GM19452 (cell line): ENCODE measurements at regions not wholly inside any gene's neighbourhood (a gene's known extent, or its start where the extent isn't known, plus 50 kb on each side); places are given as distances from the start of the nearest gene placed in this dataset.
"Not testable (repeated sequence)": the region's sequence is repeated elsewhere in the genome, so short reads cannot be mapped to it uniquely, and the experiment has no call there.

ENCODE experiments used
- ATAC-seq: cut with Tn5 transposase; IDR thresholded peaks from one replicate; pipeline ENCODE4 v1.9.1; 2021; ENCODE audit not compliant: unreplicated experiment

DNA sequence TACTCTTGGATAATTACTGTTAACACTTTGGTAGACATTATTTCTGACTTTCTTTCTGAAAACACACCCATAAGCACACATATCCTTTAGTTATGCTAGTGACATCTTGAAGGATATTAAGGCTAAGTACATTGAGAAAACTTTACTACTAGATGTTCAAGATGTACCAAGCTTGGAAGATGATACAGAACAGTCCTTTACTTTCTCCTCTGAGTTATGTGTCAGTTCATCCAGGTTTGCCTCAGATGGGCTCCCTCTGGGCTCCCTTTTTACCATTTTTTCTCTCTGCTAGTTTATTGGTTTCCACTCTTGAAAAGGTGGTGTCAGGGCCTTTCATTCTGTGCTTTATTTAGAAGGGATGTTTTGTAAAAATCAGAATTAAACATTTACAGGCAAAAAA is 172.3 kb downstream of the S1PR1 start:
- no peak for ATAC-seq

DNA sequence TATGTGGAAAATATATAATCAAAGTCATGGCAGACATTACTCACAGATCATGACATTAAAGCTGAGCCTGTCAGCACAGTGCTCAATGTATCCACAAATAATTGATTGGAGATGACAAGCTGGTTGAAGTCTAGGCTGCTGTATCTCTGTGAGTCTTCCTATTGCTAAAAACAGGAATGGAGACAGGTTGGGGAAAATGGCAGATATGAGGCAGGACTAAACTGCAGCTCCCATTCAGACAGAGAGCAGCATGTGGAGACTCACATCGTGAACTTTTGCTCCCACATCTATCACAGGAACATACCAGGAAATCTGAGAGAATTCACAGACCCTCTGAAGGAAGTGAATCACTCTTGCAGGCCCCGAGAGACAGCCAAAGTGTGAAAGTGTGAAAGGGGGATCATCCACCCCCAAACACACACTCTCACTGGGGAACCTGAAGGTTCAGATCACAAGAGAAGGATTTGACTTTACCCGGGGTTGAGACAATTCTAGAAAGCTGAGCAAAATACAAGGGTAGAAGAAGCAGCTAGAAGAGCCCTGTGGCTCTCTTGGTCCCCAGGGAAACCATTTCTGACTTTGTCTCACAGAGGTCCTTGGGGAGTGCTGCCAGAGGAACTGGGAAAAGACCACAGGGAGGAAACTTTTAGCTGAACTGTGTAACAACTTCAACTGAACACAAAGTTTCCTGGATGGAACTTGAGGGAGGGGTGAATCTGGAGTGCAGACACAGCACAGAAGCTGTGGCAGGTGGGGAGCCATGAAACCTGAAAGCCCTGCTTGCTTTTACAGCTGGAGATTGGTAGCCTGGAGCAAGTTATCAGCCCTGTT is 173.4 kb downstream of the S1PR1 start:
- ATAC-seq: peak; percentile 42

DNA sequence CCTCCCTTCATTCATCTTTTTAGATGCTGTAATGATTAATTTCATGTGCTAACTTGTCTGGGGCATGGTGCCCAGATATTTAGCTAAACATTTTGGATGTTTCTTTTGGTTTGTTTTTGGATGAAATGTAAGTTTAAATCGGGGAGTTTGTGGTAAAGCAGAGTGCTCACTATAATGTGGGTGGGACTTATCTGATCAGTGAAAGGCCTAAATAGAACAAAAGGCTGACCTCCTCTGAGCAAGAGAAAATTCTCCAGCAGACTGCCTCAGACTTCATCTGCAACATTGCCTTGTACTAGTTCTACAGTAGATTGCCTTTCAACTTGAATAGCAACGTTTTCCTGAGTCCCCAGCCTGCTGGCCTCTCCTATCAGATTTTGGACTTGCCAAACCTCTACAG is 183.6 kb downstream of the S1PR1 start:
- ATAC-seq: no peak

DNA sequence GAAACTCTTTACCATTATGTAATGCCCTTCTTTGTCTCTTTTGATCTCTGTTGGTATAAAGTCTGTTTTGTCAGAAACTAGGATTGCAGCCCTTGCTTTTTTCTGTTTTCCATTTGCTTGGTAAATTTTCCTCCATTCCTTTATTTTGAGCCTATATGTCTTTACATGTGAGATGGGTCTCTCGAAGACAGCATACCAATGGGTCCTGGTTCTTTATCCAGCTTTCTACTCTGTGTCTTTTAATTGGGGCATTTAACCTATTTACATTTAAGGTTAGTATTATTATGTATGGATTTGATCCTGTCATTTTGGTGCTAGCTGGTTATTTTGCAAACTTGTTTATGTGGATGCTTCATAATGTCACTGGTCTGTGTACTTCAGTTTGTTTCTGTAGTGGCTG is 191.3 kb downstream of the S1PR1 start:
- not testable (repeated sequence) for ATAC-seq

- ATAC-seq: no peak
Observed at GRCh38 chr1:101428562-101428961, 191.7 kb downstream of the S1PR1 start.

DNA sequence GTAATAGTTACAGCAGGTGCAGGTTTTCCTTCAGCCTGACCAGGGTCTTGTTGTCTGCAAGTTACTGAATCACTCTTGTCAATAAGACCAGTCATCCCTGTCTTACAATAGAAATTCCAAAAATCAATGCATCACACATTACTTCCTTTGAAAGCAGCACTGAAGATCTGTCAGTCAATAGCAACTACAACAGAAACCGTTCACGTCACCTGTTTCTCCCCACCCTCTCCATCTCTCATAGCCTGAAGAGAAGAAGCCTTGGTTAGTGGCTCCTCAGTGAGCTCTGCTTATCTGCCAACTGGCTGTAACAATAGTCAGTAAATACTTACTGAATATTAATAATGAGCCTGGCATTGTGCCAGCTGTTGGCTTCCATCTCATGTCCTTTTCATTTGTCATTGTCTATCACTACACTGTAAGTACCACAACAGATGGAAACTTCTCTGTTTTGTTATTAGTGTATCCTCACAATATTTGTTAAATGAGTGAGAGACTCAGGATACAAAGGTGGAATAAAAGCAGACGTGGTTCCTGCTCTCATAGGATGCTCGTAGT is 195.2 kb downstream of the S1PR1 start:
- ATAC-seq: peak; percentile 45

DNA sequence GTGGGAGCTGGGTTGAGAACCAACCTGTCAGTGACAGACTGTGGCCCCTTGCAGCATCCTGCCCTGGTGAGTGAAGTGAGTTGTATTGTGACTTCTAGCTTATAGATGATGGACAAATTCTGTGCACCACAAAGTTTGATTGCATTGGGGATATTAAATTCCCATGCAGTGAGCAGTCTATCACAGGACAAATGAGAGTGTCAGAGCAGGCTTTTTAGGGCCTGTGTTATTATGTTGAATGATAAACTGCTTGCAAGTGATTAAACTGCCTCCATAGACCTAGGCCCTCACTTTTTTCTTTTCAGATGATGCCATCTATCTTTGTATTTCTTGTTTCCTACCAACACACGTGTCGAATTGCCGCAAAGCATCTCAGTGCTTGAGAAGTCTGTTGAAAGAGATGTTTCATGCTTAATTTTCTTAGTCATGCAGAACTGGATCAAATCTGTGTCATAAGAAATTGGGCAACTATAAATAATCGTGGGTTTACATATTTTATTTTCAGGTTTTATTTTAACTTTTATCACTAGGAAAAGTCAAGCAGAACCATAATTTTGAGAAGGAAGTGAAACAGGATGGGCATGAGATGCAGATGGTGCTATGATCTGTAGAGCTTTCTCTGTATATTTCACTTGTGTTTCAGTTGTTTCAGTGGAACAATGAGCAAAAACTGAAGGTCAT is 199.2 kb downstream of the S1PR1 start:
- peak; percentile 63 for ATAC-seq

DNA sequence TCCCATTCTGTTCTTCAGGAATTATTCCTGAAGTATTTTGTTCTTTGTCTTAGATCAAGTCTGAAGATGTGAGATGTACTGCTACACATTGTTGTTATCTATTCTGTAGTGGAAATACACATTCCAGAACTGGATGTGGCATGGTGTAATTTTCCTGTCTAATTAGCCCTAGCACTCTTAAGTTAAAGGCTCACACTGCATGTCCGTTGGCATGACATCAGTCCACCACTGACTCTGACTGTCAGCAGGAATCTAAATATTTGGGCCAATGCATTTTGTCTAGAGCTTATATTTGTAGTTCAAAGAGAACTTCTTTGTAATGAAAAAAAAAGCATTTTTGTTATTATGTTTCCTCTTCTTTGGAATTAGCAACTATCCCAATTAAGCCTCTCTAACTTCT is 201.0 kb downstream of the S1PR1 start:
- ATAC-seq: no peak

DNA sequence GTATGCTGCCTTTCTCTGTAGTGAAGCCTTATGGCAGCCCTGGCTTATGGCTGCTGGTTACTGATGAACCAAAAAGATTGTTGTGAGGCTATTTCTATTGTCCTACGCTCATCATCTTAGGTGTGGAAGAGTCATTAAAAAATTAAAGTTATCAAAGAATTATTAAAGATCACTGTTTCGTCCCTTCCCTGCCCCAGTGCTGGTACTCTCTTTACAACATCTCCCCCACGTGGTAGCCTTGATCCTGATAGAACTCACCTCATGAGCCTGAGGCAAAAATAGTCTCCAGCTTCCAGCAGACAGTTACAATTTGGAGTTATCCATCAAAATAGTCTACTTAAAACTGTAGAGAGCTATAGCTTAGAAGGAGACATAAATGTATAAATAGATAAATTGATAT is 201.5 kb downstream of the S1PR1 start:
- ATAC-seq: no peak

DNA sequence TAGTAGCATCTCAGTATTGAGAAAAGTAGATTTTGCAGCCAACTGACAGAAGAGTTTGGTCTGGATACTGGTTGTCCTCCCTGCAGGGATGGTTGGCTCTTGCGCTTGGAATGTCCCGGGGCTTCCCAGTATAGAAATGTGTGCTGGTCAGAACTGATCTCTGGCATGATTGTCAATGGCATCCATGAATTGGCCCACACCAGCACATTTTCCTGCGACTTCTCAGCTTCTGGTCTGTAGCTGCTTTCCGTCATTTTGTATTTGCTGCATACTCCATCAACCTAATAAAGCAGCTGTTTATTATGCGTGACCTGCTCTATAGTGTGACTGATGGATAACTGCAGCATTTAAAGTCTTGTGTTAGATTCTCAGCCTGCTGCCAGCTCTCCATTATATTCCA is 203.7 kb downstream of the S1PR1 start:
- ATAC-seq: no peak

- no peak for ATAC-seq
Observed at GRCh38 chr1:101444381-101444780, 207.6 kb downstream of the S1PR1 start.

GRCh38 chr1:101444873-101445618 is 208.2 kb downstream of the S1PR1 start:
- no peak for ATAC-seq

GRCh38 chr1:101448018-101448417 is 211.2 kb downstream of the S1PR1 start:
- ATAC-seq: no peak

DNA sequence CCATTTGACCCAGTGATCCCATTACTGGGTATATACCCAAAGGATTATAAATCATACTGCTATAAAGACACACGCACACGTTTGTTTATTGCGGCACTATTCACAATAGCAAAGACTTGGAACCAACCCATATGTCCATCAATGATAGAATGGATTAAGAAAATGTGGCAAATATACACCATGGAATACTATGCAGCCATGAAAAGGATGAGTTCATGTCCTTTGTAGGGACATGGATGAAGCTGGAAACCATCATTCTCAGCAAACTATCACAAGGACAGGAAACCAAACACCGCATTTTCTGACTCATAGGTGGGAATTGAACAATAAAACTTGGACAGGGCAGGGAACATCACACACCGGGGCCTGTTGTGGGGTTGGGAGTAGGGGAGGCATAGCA is 213.9 kb downstream of the S1PR1 start:
- ATAC-seq: not testable (repeated sequence)

- ATAC-seq: peak; percentile 62
Observed at GRCh38 chr1:101451888-101452287, 215.1 kb downstream of the S1PR1 start.

GRCh38 chr1:101452825-101453224 is 216.0 kb downstream of the S1PR1 start:
- no peak for ATAC-seq

DNA sequence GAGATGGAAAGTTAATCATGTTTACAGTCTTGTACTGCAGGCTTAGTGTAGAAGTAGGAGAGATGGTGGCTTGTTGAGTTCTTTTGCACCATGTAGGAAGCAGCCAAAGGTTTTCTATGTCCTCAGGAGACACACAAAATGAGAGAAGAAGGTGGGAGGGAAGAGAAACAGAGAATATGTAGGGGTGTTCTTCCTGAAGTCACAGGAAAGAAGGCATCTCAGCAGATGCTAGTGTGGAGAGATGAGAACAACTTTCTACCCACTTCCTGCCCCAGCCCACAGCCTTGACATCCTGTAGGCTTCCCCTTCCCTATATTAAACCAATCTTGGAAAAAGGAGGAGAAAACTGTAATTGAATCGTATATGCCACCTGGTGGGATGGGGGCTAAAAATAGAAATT is 217.0 kb downstream of the S1PR1 start:
- peak; percentile 53 for ATAC-seq

DNA sequence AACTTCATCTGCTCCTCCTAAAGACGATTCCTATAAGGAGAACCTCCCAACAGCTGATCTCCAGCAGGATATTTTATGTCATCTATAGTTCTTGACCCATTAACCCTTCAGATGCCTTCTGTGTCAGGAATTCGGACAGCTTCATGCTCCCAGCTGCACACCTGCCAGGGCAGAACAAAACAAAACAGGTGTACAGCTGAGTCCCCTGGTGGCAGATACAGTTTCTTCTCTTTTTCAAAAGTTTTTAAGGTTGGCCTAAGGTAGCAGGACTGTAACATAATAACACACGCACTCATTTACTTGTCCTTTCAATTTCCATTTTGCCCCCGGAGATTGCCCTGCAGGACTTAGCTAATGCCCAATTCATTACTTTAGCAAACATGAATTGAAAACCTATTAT is 218.3 kb downstream of the S1PR1 start:
- no peak for ATAC-seq

DNA sequence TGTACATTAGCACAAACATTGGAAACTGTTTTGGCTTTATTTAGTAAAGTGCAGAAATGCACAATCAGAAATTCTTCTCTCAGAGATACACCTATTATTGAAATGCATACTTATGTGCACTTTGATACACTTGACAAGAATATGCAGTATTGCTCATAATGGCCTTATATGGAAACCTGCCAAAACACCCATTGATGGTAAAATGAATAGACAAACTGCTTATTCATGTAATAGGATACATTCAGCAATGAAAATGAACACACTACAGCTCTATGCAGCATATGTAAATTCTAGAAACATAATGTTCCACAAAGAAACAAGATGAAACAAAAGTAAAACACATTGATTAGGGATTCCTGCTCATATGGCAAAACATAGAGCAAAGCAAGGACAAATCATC is 223.9 kb downstream of the S1PR1 start:
- no peak for ATAC-seq

DNA sequence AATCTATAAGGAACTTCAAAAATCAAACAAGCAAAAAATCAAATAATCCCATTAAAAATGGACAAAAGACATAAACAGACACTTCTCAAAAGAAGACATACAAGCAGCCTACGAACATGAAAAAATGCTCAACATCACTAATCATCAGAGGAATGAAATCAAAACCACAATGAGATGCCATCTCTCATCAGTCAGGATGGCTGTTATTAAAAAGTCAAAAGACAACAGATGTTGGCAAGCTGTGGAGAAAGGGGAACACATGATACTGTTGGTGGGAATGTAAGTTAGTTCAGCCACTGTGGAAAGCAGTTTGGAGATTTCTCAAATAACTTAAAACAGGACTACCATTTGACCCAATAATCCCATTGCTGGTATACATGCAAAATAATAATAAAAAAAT is 226.4 kb downstream of the S1PR1 start:
- no peak for ATAC-seq

DNA sequence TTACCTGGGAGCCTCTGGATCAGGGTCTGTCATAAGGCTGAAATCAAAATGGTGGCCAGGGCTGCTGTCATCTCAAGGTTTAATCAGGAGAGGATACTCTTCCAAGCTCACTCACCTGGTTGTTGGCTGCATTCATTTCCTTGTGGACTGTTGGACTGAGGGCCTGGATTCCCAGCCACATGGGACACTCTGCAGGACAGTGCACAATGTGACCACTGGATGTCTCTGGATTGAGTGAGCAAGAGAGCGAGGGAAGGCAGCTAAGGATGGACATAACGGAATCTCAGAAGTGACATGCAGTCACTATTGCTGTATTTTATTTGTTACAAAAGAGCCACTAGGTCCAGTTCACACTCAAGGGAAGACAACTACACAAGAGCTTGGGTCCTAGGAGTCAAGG is 229.1 kb downstream of the S1PR1 start:
- ATAC-seq: no peak
